HEK293T (cell line): ENCODE measurements at regions not wholly inside any gene's neighbourhood (a gene's known extent, or its start where the extent isn't known, plus 50 kb on each side); places are given as distances from the start of the nearest gene placed in this dataset.

Experiments
- ARNT ChIP-seq: fragments of 450-650 bp; IDR thresholded peaks from 2 replicates; pipeline ENCODE4 v1.6.1; 2017; ENCODE audit warnings: mild to moderate bottlenecking
- BHLHE40 ChIP-seq: fragments of 450-650 bp; IDR thresholded peaks from 2 replicates; pipeline ENCODE4 v1.6.1; 2016; ENCODE audit warnings: mild to moderate bottlenecking, moderate library complexity, borderline replicate concordance
- ELF4 ChIP-seq: fragments of 450-650 bp; IDR thresholded peaks from 2 replicates; pipeline ENCODE4 v1.6.1; 2017; ENCODE audit warnings: antibody characterized with exemption
- FOXA1 ChIP-seq: fragments of 450-650 bp; IDR thresholded peaks from 2 replicates; pipeline ENCODE4 v1.6.1; 2016; ENCODE audit warnings: mild to moderate bottlenecking
- FOXK2 ChIP-seq: fragments of 450-650 bp; IDR thresholded peaks from 2 replicates; pipeline ENCODE4 v1.6.1; 2016; ENCODE audit warnings: mild to moderate bottlenecking
- FOXM1 ChIP-seq: fragments of 450-650 bp; IDR thresholded peaks from 2 replicates; pipeline ENCODE4 v1.6.1; 2017; ENCODE audit warnings: mild to moderate bottlenecking, borderline replicate concordance
- L3MBTL2 ChIP-seq: fragments of 450-650 bp; conservative IDR thresholded peaks from 2 replicates; pipeline ENCODE4 v1.6.1; 2016; ENCODE audit warnings: mild to moderate bottlenecking
- LEF1 ChIP-seq: fragments of 450-650 bp; IDR thresholded peaks from 2 replicates; pipeline ENCODE4 v1.6.1; 2017; ENCODE audit warnings: mild to moderate bottlenecking, borderline replicate concordance
- SP1 ChIP-seq: fragments of 450-650 bp; IDR thresholded peaks from 2 replicates; pipeline ENCODE4 v1.6.1; 2017
- SUZ12 ChIP-seq: fragments of 450-650 bp; IDR thresholded peaks from 2 replicates; pipeline ENCODE4 v1.6.1; 2016; ENCODE audit warnings: mild to moderate bottlenecking
- TARDBP ChIP-seq: fragments of 450-650 bp; IDR thresholded peaks from 2 replicates; pipeline ENCODE4 v1.6.1; 2016
- TF ChIP-seq, protein P1 (sequence below): fragments of 450-650 bp; IDR thresholded peaks from 2 replicates; pipeline ENCODE4 v1.6.1; 2016

DNA sequence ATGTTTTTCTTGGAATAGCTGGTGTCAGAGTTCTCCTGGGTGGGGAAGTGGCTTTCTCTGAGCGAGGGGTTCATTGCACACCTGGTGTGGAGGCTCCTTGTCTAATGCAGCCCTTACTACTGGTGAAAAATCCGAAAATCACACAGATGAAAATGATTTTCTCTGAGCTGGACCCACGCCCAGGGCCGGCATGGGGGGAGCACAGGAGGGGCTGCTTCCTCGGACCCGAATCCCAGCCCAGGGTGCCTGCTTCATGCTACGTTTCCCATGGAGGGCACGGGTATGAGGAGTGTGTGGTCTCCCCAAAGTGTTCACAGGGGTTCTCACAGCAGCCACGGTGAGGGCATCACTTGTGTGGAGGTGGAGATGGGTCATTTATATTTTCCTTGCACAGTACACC, 288.0 kb upstream of the HDAC4 start:
- no peak for TF ChIP-seq BHLHE40
- TF ChIP-seq SP1 = no peak
- TF ChIP-seq LEF1 = no peak
- TF ChIP-seq SUZ12 = no peak
- no peak for TF ChIP-seq FOXM1
- no peak for TF ChIP-seq ARNT
- TF ChIP-seq, protein P1, sequence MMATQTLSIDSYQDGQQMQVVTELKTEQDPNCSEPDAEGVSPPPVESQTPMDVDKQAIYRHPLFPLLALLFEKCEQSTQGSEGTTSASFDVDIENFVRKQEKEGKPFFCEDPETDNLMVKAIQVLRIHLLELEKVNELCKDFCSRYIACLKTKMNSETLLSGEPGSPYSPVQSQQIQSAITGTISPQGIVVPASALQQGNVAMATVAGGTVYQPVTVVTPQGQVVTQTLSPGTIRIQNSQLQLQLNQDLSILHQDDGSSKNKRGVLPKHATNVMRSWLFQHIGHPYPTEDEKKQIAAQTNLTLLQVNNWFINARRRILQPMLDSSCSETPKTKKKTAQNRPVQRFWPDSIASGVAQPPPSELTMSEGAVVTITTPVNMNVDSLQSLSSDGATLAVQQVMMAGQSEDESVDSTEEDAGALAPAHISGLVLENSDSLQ = no peak
- TF ChIP-seq FOXK2 = no peak
- TF ChIP-seq TARDBP = no peak
- no peak for TF ChIP-seq L3MBTL2
- no peak for TF ChIP-seq FOXA1
- no peak for TF ChIP-seq ELF4
